ENCODE measurements at regions not wholly inside any gene's neighbourhood (a gene's known extent, or its start where the extent isn't known, plus 50 kb on each side); places are given as distances from the start of the nearest gene placed in this dataset.

GRCh38 chr12:83317595-83317994 lies 630.9 kb downstream of the TMTC2 start:
- no peak for TF ChIP-seq POLR2A (IDR thresholded peaks at IDR 0.05; ENCODE audit: low read depth, low read length)
- TF ChIP-seq TAF1 (IDR thresholded peaks at IDR 0.05; ENCODE audit: borderline replicate concordance, low read depth, low read length), result no peak
- no peak for TF ChIP-seq POLR2AphosphoS5 (IDR thresholded peaks at IDR 0.05; ENCODE audit: low read depth, low read length)
